Rectal smooth muscle tissue (tissue), 1 donor: ENCODE measurements at regions not wholly inside any gene's neighbourhood (a gene's known extent, or its start where the extent isn't known, plus 50 kb on each side); places are given as distances from the start of the nearest gene placed in this dataset.

Source experiments
- H3K27ac ChIP-seq: one replicate; pipeline ENCODE4 v1.7.0; 2013; ENCODE audit warnings: low read depth, low read length, inconsistent platforms
- H3K27me3 ChIP-seq: one replicate; pipeline ENCODE4 v1.7.0; 2013; ENCODE audit warnings: low read length; ENCODE audit not compliant: control insufficient read depth, insufficient read depth
- H3K36me3 ChIP-seq: one replicate; pipeline ENCODE4 v1.7.0; 2013; ENCODE audit warnings: low read length; ENCODE audit not compliant: control insufficient read depth, insufficient read depth
- H3K4me1 ChIP-seq: one replicate; pipeline ENCODE4 v1.7.0; 2013; ENCODE audit warnings: low read length; ENCODE audit not compliant: control insufficient read depth, insufficient read depth
- H3K4me3 ChIP-seq: one replicate; pipeline ENCODE4 v1.7.0; 2013; ENCODE audit warnings: low read length
- H3K9ac ChIP-seq: one replicate; pipeline ENCODE4 v1.7.0; 2013; ENCODE audit warnings: low read length

DNA sequence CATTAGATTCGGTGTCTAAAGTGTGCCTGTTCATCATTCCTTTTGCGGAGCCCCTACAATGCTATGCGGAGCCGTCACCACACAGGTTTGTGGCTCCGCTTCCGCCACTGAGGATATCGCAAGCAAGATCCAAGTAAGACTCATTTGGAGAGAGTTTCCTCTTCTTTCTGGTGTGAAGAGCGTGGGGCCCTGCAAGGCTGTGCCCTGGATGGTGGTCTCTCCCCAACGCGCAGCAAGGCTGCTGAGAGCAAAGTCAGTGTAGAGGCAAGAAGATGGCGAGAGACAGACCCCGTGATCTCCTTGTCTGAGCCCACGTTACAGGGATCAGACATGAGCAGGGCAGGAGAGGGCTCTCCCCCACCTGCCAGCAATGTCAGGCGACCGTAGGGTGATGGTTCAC is 96.3 kb upstream of the AFDN start:
- H3K4me3 ChIP-seq: no peak overlapping the region
- no peaks in the 10 kb centered on the region for H3K36me3 ChIP-seq
- no peak overlapping the region for H3K27ac ChIP-seq
- no peak overlapping the region for H3K9ac ChIP-seq
- peaks cover 8% of the 10 kb centered on the region for H3K4me1 ChIP-seq
- no peaks in the 10 kb centered on the region for H3K27me3 ChIP-seq

DNA sequence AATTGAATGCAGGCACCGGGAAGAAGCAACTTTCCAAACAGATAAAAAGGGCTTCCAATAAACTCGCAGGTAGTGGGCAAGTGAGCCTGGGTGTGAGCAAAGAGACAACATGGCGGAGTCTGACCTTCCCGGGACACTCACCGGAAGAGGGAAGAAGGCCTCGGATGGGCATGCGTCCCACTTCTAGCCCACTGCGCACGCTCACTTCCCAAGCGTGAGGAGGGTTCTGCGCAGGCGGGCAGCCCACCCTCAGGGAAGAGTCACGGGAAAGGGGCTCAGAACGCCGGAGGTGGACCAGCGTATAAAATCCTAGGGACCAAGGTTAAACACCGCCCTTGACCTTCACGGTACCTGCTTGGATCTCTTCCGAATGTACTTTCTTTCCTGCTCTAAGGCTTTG is 95.5 kb upstream of the AFDN start:
- Histone ChIP-seq H3K4me3 (no peak overlapping the region), H3K27me3 (no peaks in the 10 kb centered on the region), H3K4me1 (peaks cover 8% of the 10 kb centered on the region), H3K9ac (no peak overlapping the region), H3K36me3 (no peaks in the 10 kb centered on the region), H3K27ac (no peak overlapping the region)

GRCh38 chr6:167731731-167732422 is 94.8 kb upstream of the AFDN start:
- H3K27ac ChIP-seq: no peak overlapping the region
- no peaks in the 10 kb centered on the region for H3K36me3 ChIP-seq
- H3K4me3 ChIP-seq: no peak overlapping the region

GRCh38 chr6:167733740-167734661 is 92.7 kb upstream of the AFDN start:
- H3K27ac ChIP-seq: no peak overlapping the region
- no peak overlapping the region for H3K4me3 ChIP-seq
- H3K9ac ChIP-seq: no peak overlapping the region
- peaks cover 3% of the 10 kb centered on the region for H3K27me3 ChIP-seq
- H3K4me1 ChIP-seq: peaks cover 8% of the 10 kb centered on the region
- no peaks in the 10 kb centered on the region for H3K36me3 ChIP-seq

More at GRCh38 chr6:167731731-167732422, 94.8 kb upstream of the AFDN start:
- peaks cover 8% of the 10 kb centered on the region for H3K4me1 ChIP-seq
- H3K9ac ChIP-seq: no peak overlapping the region
- H3K27me3 ChIP-seq: no peaks in the 10 kb centered on the region

DNA sequence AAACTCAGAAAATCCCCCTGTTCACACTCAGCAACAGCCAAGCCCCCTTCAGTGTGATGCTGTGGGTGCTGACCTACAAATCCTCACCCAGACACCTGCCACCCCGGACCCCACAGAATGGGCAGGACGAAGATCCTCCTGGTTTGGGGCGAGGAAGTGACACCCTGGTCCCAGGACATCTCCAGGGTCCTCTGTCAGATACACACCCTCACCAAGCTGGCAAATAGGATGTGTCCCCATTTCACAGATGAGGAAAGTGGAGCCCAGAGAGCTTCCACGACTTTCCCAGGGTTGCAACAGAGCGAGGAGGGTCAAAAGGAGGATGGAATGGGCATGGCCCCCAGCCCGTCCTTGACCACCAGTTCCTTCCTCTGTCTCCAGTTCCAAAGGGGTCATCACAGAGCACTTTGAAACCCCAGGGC is 92.0 kb upstream of the AFDN start:
- H3K9ac ChIP-seq: no peak overlapping the region
- H3K36me3 ChIP-seq: no peaks in the 10 kb centered on the region
- H3K27ac ChIP-seq: no peak overlapping the region
- peaks cover 3% of the 10 kb centered on the region for H3K27me3 ChIP-seq
- peaks cover 8% of the 10 kb centered on the region for H3K4me1 ChIP-seq
- H3K4me3 ChIP-seq: no peak overlapping the region

- Histone ChIP-seq H3K9ac (no peak overlapping the region), H3K4me1 (peaks cover 8% of the 10 kb centered on the region), H3K36me3 (no peaks in the 10 kb centered on the region), H3K27me3 (peaks cover 3% of the 10 kb centered on the region), H3K27ac (no peak overlapping the region), H3K4me3 (no peak overlapping the region)
Measured at GRCh38 chr6:167735084-167735950, 91.4 kb upstream of the AFDN start.

GRCh38 chr6:167735951-167736288 is 90.8 kb upstream of the AFDN start:
- H3K27me3 ChIP-seq: peaks cover 3% of the 10 kb centered on the region
- H3K4me3 ChIP-seq: no peak overlapping the region
- H3K9ac ChIP-seq: no peak overlapping the region
- no peaks in the 10 kb centered on the region for H3K36me3 ChIP-seq
- H3K27ac ChIP-seq: no peak overlapping the region
- H3K4me1 ChIP-seq: peaks cover 8% of the 10 kb centered on the region

DNA sequence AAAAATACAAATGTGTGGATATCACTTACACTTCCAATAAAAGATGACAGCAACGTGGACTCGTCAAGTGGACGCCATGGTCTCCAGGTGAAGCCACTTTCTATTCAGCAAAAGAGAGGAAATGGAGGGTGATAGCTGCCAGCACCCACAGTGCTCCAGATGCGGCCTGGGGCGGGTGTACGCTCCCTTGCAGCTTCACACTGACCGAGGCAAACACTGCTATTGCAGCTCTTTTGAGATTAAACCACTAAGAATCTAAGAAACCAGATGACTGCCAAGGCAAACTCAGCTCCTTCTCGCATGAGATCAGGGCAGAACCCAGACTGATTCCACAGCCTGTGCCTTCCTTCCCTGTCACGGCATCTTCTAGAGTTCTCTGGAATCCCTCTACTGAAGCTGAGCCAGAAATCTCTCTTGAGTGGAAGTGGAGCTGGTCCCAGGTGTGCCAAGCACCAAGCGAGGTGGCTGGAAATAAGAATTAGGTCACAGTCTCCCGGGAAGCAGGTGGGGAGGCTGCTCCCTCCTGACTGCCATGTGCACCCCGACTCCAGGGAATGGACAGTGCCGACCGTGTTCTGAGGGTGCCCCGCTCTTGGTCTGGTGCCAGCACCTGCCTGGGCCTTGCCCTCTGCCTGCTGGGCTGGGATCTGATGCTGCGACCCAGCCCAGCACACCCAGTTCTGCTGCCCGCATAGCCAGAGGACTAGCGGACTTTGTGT is 90.1 kb upstream of the AFDN start:
- H3K27ac ChIP-seq: no peak overlapping the region
- H3K36me3 ChIP-seq: no peaks in the 10 kb centered on the region
- peaks cover 3% of the 10 kb centered on the region for H3K27me3 ChIP-seq
- H3K4me3 ChIP-seq: no peak overlapping the region
- no peak overlapping the region for H3K9ac ChIP-seq
- H3K4me1 ChIP-seq: peaks cover 8% of the 10 kb centered on the region

GRCh38 chr6:167737205-167737830 is 89.4 kb upstream of the AFDN start:
- Histone ChIP-seq H3K27me3 (peaks cover 3% of the 10 kb centered on the region), H3K36me3 (no peaks in the 10 kb centered on the region), H3K27ac (no peak overlapping the region), H3K4me1 (peaks cover 8% of the 10 kb centered on the region), H3K9ac (no peak overlapping the region), H3K4me3 (no peak overlapping the region)

DNA sequence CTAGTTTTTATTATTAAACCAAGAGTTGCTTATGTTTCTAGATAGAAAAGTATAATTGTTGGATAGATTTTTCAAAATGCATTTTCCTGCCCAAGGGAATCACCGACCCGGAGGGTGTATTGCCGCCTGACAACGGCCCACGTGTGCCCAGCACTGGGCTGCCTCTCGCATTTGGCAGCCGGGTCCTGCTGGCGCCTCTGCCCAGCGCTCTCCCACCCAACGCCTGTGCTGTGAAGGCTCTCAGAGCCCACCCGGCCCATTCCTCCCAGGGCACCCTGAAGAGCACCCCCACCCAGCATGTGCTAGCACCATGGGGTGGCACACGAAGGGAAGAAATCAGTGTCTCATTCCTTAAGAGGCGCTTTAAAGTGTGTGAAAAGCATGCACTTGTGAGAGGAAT is 88.3 kb upstream of the AFDN start:
- Histone ChIP-seq H3K27me3 (peaks cover 3% of the 10 kb centered on the region), H3K9ac (no peak overlapping the region), H3K36me3 (no peaks in the 10 kb centered on the region), H3K4me1 (peaks cover 8% of the 10 kb centered on the region), H3K27ac (no peak overlapping the region), H3K4me3 (no peak overlapping the region)

DNA sequence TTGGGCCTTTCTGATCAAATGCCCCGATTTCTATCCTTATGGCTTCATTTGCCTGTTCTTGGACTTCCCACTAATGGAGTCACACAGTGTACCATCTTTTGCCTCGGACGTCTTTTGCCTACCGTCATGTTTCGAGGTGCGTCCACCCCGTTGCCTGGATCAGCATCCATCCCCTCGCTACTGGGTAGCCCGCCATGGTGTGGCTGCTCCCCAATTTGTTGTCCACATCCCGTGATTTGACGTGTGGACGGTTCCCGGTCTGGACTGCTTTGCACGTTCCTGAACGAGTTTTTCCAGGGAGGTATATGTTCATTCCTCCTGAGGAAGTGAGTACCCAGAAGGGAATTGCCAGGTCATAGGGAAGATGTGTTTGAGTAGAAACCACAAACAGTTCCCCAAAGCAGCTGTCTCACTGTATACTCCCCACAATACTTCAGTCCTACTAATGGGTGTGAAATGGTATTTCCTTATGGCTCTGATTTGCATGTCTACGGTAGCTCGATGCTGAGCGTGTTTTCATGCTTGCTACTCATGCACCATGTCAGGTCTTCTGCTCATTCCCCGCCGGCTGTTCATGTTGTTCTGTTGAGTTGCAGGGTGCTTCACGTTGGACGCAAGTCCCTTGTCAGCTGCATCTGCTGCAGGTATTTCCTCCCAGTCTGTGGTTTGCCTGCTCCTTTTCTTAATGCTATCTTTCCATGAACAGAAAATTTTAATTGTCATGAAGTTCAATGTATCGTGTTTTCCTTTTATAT is 86.8 kb upstream of the AFDN start:
- Histone ChIP-seq H3K4me1 (no peaks in the 10 kb centered on the region), H3K27ac (no peak overlapping the region), H3K9ac (no peak overlapping the region), H3K4me3 (no peak overlapping the region), H3K36me3 (no peaks in the 10 kb centered on the region), H3K27me3 (peaks cover 3% of the 10 kb centered on the region)
